ENCODE measurements at regions not wholly inside any gene's neighbourhood (a gene's known extent, or its start where the extent isn't known, plus 50 kb on each side); places are given as distances from the start of the nearest gene placed in this dataset.

GRCh38 chr2:239695106-239695727 is 294.4 kb upstream of the HDAC4 start:
- TF ChIP-seq CTCF (IDR thresholded peaks at IDR 0.05; ENCODE audit: insufficient read depth, low read length, poor library complexity, severe bottlenecking): no peak
- no peaks in the 10 kb centered on the region for H3K36me3 ChIP-seq (ENCODE audit: control insufficient read depth, insufficient read depth, low read length)
- H3K27me3 ChIP-seq (replicated peaks; ENCODE audit: control insufficient read depth, insufficient read depth, low read length): no peaks in the 10 kb centered on the region
- H3K4me3 ChIP-seq (replicated peaks; ENCODE audit: low read depth, low read length): no peak overlapping the region
- no peak for DNase-seq (ENCODE audit: extremely low read depth, insufficient read length)

GRCh38 chr2:239694487-239694886 is 293.7 kb upstream of the HDAC4 start:
- no peaks in the 10 kb centered on the region for H3K27me3 ChIP-seq (replicated peaks; ENCODE audit: control insufficient read depth, insufficient read depth, low read length)
- TF ChIP-seq CTCF (IDR thresholded peaks at IDR 0.05; ENCODE audit: insufficient read depth, low read length, poor library complexity, severe bottlenecking): no peak
- no peak for DNase-seq (ENCODE audit: extremely low read depth, insufficient read length)
- H3K36me3 ChIP-seq (ENCODE audit: control insufficient read depth, insufficient read depth, low read length): no peaks in the 10 kb centered on the region
- no peak overlapping the region for H3K4me3 ChIP-seq (replicated peaks; ENCODE audit: low read depth, low read length)

GRCh38 chr2:239693761-239694415 is 293.1 kb upstream of the HDAC4 start:
- no peaks in the 10 kb centered on the region for H3K36me3 ChIP-seq (ENCODE audit: control insufficient read depth, insufficient read depth, low read length)
- no peaks in the 10 kb centered on the region for H3K27me3 ChIP-seq (replicated peaks; ENCODE audit: control insufficient read depth, insufficient read depth, low read length)
- no peak for DNase-seq (ENCODE audit: extremely low read depth, insufficient read length)
- no peak for TF ChIP-seq CTCF (IDR thresholded peaks at IDR 0.05; ENCODE audit: insufficient read depth, low read length, poor library complexity, severe bottlenecking)
- H3K4me3 ChIP-seq (replicated peaks; ENCODE audit: low read depth, low read length): no peak overlapping the region

GRCh38 chr2:239693330-239693729 is 292.5 kb upstream of the HDAC4 start:
- H3K36me3 ChIP-seq (ENCODE audit: control insufficient read depth, insufficient read depth, low read length): no peaks in the 10 kb centered on the region
- H3K27me3 ChIP-seq (replicated peaks; ENCODE audit: control insufficient read depth, insufficient read depth, low read length): no peaks in the 10 kb centered on the region; the same call in 1 of the 2 replicates
- no peak for TF ChIP-seq CTCF (IDR thresholded peaks at IDR 0.05; ENCODE audit: insufficient read depth, low read length, poor library complexity, severe bottlenecking)
- no peak for DNase-seq (ENCODE audit: extremely low read depth, insufficient read length)
- H3K4me3 ChIP-seq (replicated peaks; ENCODE audit: low read depth, low read length): no peak overlapping the region

- no peak overlapping the region for H3K4me3 ChIP-seq (replicated peaks; ENCODE audit: low read depth, low read length)
- no peaks in the 10 kb centered on the region for H3K36me3 ChIP-seq (ENCODE audit: control insufficient read depth, insufficient read depth, low read length)
- DNase-seq (ENCODE audit: extremely low read depth, insufficient read length): no peak
- no peak for TF ChIP-seq CTCF (IDR thresholded peaks at IDR 0.05; ENCODE audit: insufficient read depth, low read length, poor library complexity, severe bottlenecking)
- H3K27me3 ChIP-seq (replicated peaks; ENCODE audit: control insufficient read depth, insufficient read depth, low read length): no peaks in the 10 kb centered on the region; the same call in 1 of the 2 replicates
These were observed 292.1 kb upstream of the HDAC4 start for GRCh38 chr2:239692919-239693318.

Data from GM06990 (cell line).